Medulla oblongata (tissue), 1 donor: ENCODE measurements at regions not wholly inside any gene's neighbourhood (a gene's known extent, or its start where the extent isn't known, plus 50 kb on each side); places are given as distances from the start of the nearest gene placed in this dataset.

Experiments used
- DNase-seq: peaks from one replicate; pipeline ENCODE4 v3.0.0-alpha.2; 2015; ENCODE audit errors: extremely low spot score

DNA sequence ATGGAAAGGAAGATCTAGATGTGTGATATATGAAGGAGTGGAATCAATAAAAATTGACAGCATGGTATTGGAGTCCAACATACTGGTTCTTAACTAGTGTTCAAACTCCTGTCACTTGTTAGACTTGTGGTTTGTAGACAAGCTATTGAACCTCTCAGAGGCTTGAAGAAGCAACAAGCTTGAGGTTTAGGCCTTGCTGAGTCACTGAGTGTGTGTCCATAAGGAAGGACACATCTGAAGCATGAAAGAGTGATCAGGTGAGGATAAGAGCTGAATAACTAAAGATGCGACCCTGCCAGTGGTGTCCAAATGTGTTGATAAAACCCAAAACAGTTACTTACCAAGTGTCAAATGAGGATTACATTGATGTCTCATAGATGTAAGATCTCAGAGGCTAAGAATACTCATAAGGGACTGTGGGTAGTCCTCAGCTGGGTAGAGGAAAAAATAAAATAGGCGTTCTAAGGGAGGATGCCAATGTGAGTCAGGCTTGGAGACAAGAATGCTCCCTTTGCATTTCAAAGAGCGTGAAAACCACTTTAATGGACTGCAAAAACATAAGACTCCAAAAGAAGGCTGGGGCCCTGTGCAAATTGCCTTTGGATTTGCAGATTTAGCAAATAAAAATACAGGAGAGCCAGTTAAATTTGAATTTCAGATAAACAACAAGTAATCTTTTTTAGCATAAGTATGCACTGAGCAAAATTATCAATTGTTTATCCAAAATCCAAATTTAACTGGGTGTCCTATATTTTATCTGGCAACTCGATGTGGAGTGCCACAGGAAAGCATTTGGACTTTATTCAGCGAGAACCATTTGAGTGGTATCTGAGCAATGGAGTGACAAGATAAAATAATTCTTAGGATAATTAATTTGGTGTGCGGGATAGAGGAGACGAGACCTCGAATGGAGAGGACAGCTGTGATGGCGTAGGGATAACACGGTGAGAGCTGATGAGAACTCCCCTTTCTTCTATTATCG is 757.3 kb upstream of the WWC1 start:
- DNase-seq: no peak

DNA sequence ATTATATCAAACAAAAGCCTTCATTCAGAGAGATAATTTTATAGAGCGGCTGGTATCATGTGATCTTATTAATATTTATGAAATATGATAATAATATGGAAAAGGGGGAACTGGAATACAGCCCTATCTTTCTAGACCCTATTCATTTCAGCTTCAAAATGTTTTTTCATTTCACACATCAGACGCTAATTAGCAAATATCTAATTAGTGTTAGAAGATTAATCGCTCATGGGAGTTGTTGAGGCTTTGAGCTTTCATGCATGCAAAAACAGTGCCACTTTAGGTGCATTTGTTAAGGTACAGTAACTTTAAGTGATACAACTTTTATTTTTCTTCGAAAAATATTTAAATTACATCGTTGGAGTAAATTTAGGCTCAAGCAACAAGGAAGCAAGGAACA is 751.7 kb upstream of the WWC1 start:
- DNase-seq: no peak

DNA sequence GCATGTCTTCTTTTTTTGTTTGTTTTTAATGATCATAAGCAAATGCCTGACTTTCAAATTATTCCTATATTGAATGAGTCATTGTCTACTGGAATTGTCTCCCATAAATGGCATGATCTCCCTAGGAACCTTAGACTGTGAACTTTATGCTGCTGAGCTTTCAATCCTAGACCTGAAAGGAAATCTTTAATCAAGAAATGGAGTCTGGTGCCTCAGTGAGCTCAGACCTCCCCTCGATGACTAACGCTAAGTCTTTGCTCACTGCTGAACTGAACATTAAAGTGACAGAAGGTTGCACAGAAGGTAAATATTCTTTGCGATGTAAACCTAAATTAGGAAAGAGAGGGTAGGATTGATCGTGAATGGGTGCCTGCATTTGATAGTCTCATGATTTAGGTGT is 745.2 kb upstream of the WWC1 start:
- DNase-seq: no peak

DNA sequence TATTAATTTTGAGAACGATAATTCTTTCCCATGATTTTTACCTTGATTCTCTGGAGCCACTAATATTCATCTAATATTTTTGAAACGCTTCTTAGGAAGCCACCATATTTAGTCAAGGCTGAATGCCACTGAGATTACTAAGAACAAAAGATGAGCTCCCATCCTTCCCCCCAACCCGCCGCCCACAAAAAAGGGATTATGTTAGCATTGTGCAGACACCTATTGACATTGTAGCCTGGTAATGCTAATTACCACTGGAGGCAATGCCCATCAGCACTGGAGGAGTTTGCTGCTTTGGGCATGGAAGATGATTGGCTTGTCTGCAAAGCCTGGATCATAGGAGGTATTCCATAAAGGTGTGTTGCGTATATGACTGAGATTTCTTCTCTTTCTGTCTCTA is 739.1 kb upstream of the WWC1 start:
- DNase-seq: no peak

DNA sequence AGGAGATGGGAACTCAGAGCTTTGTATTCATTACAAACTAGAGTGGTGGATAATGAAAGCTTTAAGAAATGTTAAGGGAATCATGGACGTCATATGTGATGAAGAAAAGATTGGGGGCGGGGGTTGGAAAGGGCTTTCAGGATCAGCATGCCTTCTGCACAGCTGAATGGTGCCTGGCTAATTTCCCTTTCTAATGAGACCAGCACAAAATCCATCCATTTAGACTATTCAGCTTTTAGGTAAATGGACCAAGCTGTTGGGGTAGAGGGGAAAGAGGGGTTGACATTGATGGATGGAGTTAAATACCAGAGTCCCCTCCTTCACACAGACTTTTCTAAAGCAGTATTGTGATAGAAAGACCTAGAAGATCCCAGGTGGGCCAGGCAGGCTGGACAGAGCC is 737.9 kb upstream of the WWC1 start:
- DNase-seq: no peak

- no peak for DNase-seq
Observed at GRCh38 chr5:167554564-167555290, 736.7 kb upstream of the WWC1 start.

DNA sequence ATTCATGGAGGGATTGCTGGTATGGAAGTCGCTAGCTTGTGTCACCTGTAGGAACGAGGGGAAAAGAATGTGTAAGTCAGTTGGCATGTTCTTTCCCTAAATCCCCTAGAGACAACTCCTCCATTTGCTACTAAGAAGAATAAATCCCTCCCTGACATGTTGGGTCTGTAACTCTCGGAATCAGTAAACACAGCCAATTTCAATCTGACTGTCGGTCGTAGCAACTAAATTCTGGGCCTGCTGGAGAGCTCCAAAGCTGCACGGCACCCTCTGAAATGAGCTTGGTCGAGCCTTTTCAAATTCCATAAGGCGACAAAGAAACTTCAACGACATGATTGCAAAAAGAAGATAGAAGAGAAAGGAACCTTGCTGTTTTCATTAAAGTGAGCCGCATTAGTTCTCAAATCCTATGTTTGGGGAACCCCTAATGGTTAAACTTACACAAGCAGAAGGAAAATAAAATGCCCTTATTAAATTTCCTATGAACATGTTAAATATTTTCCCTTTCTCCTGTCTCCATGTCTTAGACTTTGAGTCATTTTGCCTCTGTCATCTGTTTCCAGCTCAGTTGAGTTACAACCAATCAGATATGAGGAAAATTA is 735.8 kb upstream of the WWC1 start:
- DNase-seq: no peak

GRCh38 chr5:167557359-167557758 is 734.1 kb upstream of the WWC1 start:
- DNase-seq: no peak

DNA sequence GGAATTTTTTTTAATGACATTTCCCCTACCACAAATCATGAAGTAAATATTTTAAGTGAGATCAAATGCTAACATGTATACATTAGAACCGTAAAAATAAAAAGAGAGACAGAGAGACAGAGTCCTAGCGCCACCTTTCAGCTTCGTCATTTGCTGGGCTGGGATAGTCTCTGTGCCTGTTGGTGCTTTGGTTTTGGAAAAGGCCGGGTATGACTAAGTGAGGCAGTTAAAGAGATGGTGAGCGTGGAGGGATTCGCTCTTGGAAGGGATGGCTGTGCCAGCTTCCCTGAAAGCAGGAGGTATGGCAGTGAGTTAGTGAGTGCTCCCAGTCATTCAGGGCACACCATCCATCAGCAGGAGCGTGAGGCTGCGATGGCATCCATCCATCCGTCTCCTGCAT is 729.6 kb upstream of the WWC1 start:
- DNase-seq: no peak

DNA sequence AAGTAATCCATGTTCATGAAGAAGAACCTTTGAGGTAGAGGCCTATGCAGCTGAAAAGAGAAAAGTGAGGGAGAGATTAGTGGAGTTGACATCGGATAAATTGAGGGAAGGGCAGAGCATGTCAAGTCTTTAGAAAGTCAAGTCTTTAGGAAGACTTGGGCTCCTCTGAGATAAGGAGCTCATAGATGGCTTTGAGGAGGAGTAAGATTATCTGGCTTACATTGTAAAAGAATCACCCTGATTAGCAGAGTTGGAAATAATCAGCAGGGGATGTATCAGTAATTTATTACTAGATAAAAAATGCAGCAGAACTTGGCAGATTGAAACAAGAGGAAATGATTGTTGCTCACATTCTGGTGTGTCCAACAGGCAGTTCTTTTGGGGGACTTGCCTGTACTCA is 727.2 kb upstream of the WWC1 start:
- no peak for DNase-seq

GRCh38 chr5:167565189-167565954 is 726.1 kb upstream of the WWC1 start:
- no peak for DNase-seq

DNA sequence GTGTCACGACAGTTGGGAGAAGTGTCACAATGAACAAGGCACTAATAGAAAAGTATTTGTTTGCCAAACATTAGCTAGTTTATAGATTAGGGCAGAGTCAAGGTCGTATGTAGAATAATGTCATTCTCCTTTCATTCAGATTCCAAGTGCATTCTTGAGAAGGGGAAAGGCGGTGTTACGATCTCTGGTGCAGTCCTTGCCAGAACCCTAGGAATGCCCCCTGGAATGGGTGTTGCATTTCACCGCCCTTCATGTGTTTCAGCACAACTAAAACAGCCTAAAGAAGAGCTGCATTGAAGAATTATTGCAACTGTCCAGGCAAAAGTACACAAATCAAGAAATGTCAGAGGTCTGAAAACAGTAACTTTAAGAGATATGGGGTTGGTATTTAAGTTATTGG is 721.0 kb upstream of the WWC1 start:
- DNase-seq: no peak

DNA sequence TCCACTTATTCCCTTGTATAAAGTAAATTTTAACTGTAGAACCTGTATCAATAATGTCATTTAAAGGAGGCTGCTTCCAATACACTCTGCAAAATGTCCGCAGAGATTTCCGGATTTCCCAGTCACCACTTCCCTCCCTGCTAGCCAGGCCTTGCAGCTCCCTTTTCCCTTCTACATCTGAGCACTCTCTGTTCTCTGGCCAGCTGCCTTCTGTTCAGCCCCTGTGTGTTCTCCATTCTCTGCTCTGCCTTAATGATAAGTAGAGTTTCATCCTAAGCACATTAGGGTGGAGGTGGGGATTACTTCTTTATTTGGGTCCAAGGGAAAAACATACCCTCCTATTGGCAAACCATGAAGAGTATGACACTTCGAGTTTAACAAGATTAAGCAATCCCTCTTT is 719.6 kb upstream of the WWC1 start:
- no peak for DNase-seq

DNA sequence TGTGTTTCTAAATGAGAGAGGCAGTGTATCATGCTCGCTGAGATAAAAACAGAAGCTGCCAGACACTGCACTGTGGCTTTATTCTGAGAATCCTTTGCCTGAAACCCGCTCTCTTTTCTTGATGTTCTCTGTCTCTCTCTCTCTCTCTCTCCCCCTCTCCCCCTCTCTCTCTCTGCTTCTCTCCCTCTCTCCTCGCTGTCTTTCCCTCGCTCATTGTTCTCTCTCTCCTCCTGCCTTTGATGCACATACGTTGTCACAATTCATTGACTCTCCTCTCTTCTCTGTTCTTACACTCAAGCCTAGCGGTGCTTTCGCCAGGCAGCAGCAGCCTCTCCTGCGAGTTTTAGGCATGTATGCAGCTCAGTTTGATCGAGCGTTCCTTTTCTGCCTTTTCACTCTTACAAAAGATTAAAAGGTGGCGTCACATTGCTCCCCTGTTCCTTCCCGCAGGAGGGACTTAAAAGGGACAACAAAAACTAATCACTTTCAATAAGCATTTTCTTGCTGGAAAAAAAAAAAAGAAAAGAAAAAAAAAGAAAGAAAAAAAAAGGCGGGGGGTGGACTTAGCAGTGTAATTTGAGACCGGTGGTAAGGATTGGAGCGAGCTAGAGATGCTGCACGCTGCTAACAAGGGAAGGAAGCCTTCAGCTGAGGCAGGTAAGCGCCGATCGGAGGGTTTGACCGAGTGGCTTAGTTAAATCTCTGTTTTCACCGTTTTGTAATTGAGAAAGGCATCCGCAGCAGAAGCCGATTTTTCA is 717.9 kb upstream of the WWC1 start:
- DNase-seq: peak; percentile 28

DNA sequence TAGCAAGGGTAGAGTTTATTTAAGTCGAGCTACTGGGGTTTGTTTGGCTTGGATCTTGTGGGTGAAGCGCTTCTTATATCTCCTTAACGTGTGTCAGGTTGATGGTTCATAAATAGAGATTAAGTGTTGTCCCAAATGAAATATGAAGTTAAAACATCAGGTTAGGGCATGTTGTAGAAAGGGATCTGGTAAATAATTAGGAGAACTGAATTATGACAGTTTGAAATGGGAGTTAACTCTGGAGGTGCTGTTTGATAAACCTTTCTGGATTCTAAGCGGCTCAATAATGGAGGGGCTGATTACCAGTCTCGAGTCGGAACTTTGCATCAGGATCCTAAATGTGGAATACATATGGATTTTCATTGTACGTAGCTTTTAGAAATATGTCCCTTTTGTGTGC is 717.0 kb upstream of the WWC1 start:
- no peak for DNase-seq

- DNase-seq: no peak
Observed at GRCh38 chr5:167575330-167575729, 716.1 kb upstream of the WWC1 start.

DNA sequence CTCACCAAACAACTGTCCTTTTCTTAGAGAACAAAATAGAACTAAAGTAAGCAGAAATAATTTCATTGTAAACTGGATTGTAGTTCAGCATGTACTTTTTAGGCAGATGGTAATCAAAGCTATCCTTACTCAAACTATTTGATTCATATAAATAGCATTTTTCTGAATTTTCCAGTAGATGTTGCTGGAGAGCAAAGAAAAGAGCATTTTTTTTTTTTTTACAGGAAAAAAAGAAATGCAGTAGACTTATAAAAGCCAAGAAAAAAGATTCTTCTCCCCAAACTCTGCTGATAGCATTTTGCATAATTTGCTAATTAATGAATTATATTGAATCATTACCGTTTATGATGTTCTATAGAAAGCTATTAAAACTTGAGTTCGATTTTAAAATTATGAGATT is 715.3 kb upstream of the WWC1 start:
- no peak for DNase-seq

DNA sequence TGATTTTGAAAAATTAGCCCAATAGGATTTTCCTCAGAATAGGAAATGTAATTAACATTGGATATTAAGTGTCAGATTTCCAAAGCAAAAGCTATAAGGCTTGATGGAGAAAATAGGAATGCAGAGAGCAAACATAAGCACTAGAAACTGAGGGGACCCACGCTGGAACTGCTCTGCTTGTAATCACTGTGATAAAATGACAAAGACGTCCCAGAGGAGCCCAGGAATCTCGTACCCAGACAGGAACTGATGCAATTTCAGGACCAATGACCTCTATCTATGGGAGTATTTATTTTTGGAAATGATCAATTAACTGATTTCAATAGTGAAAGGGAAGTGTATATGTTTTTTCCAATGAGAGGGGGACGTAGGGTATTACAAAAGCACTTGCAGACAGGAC is 714.5 kb upstream of the WWC1 start:
- DNase-seq: no peak

DNA sequence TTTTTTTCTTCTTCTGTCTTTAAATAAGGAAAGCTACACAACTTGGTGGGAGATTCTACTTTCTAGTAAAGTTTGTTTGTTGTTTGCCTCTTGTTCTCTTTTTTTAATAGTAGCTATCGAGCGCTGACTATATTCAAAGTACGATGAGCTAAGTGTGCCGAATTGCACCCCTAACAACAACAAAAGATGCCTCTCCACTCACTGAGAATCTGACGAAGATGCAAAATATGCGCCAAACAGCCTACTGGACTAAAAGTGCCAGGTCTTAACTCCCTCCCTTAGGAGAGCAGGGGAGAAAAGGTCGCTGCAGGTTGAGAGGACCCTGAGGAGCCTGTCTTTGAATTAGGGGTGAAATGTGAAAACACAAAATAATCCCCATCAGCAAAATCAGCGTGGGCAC is 713.8 kb upstream of the WWC1 start:
- DNase-seq: no peak

DNA sequence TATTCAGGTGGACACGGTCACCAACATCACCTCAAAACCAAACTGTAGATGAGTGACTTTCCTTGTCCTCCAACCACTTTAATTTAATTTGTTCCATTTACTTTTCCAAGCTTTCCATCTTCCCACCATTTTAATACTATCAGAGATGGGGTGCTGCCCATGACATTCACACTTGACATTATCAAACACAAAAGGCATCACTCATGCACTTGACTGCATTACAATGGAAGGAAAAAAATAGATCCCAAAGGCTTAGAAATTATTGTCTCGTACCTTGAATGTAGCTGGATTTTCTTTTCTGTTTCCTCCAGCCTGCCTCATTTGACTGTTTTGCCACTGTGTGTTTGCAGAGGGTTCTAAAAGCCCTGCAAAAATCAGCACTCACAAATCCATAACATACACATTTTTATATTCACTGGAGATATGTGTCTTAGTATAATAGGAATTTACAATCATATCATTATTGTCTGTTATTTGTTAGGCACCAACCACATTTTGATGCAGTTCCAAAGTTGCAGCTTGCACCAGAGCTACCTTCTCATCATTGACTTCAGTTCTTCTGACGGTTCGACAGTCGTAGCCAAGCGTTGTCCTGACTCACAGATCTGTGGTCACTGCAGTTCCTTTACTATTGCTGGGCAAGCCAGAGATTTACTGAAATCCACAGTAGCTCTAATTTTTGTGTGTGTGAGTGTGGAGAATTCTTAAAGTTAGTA is 712.3 kb upstream of the WWC1 start:
- no peak for DNase-seq

- no peak for DNase-seq
Observed at GRCh38 chr5:167579693-167580055, 711.8 kb upstream of the WWC1 start.
